ENCODE measurements at regions not wholly inside any gene's neighbourhood (a gene's known extent, or its start where the extent isn't known, plus 50 kb on each side); places are given as distances from the start of the nearest gene placed in this dataset.
"Not testable (repeated sequence)": the region's sequence is repeated elsewhere in the genome, so short reads cannot be mapped to it uniquely, and the experiment has no call there.

- intact Hi-C loops (cut with DNase I), result no loop called here
- no peak for DNase-seq
Measured at GRCh38 chr16:47880653-47881052, 275.1 kb downstream of the ABCC12 start.

- intact Hi-C loops (cut with DNase I), result no loop called here
- no peak for DNase-seq
Measured at GRCh38 chr16:47877166-47877565, 278.6 kb downstream of the ABCC12 start.

- no peak for DNase-seq
- intact Hi-C loops (cut with DNase I), result no loop called here
Measured at GRCh38 chr16:47876511-47876910, 279.3 kb downstream of the ABCC12 start.

GRCh38 chr16:47873434-47873833 lies 282.4 kb downstream of the ABCC12 start:
- DNase-seq, result no peak
- intact Hi-C loops (cut with DNase I), result no loop called here

- intact Hi-C loops (cut with DNase I), result no loop called here
- DNase-seq, result no peak
Measured at GRCh38 chr16:47872225-47872624, 283.6 kb downstream of the ABCC12 start.

- no peak for DNase-seq
- intact Hi-C loops (cut with DNase I), result no loop called here
Measured at GRCh38 chr16:47866423-47866822, 289.4 kb downstream of the ABCC12 start.

- intact Hi-C loops (cut with DNase I), result no loop called here
- DNase-seq, result no peak
Measured at GRCh38 chr16:47865337-47865855, 290.4 kb downstream of the ABCC12 start.

- intact Hi-C loops (cut with DNase I); DNase-seq: not testable (repeated sequence)
Measured at GRCh38 chr16:47864262-47864661, 291.5 kb downstream of the ABCC12 start.

GRCh38 chr16:47861999-47862398 lies 293.8 kb downstream of the ABCC12 start:
- intact Hi-C loops (cut with DNase I), result no loop called here
- DNase-seq, result no peak

GRCh38 chr16:47858333-47858982 lies 297.3 kb downstream of the ABCC12 start:
- intact Hi-C loops (cut with DNase I), result no loop called here
- no peak for DNase-seq

- intact Hi-C loops (cut with DNase I), result no loop called here
- DNase-seq, result no peak
Measured at GRCh38 chr16:47855431-47855830, 300.4 kb downstream of the ABCC12 start.

- DNase-seq, result no peak
- intact Hi-C loops (cut with DNase I), result no loop called here
Measured at GRCh38 chr16:47854737-47855136, 301.1 kb downstream of the ABCC12 start.

GRCh38 chr16:47852991-47853390 lies 302.8 kb downstream of the ABCC12 start:
- no peak for DNase-seq
- intact Hi-C loops (cut with DNase I), result no loop called here

- DNase-seq, result peak in 8 of 10 donors; percentile 18 to 87 (median 32)
- intact Hi-C loops (cut with DNase I), result no loop called here
Measured at GRCh38 chr16:47851146-47851545, 304.6 kb downstream of the ABCC12 start.

GRCh38 chr16:47849736-47850135 lies 306.1 kb downstream of the ABCC12 start:
- DNase-seq, result no peak
- intact Hi-C loops (cut with DNase I), result no loop called here

- peak in 4 of 10 donors; percentile 33 to 90 (median 43) for DNase-seq
- intact Hi-C loops (cut with DNase I), result no loop called here
Measured at GRCh38 chr16:47848421-47849109, 307.2 kb downstream of the ABCC12 start.

GRCh38 chr16:47847220-47847970 lies 308.4 kb downstream of the ABCC12 start:
- intact Hi-C loops (cut with DNase I), result no loop called here

GRCh38 chr16:47834485-47835024 lies 321.2 kb downstream of the ABCC12 start:
- DNase-seq, result no peak
- intact Hi-C loops (cut with DNase I), result no loop called here

More at GRCh38 chr16:47847220-47847970, 308.4 kb downstream of the ABCC12 start:
- no peak for DNase-seq

GRCh38 chr16:47833771-47834170 lies 322.0 kb downstream of the ABCC12 start:
- intact Hi-C loops (cut with DNase I), result no loop called here
- DNase-seq, result no peak

GRCh38 chr16:47829850-47830600 lies 325.8 kb downstream of the ABCC12 start:
- intact Hi-C loops (cut with DNase I), result no loop called here
- DNase-seq, result no peak
